Fibroblast of mammary gland (primary cell): ENCODE measurements at regions not wholly inside any gene's neighbourhood (a gene's known extent, or its start where the extent isn't known, plus 50 kb on each side); places are given as distances from the start of the nearest gene placed in this dataset.

ENCODE experiments used
- DNase-seq: peaks from one replicate; pipeline ENCODE4 v3.0.0-alpha.2; 2010; ENCODE audit warnings: low read depth
- H3K4me3 ChIP-seq: 2 replicates; pipeline ENCODE4 v1.5.1; 2011; ENCODE audit warnings: low read depth, mild to moderate bottlenecking, low read length, moderate library complexity; ENCODE audit not compliant: control insufficient read depth
- CTCF ChIP-seq: conservative IDR thresholded peaks from 2 replicates; pipeline ENCODE4 v1.5.1; 2011; ENCODE audit warnings: low read depth, low read length, inconsistent platforms; ENCODE audit not compliant: control insufficient read depth, insufficient read depth

DNA sequence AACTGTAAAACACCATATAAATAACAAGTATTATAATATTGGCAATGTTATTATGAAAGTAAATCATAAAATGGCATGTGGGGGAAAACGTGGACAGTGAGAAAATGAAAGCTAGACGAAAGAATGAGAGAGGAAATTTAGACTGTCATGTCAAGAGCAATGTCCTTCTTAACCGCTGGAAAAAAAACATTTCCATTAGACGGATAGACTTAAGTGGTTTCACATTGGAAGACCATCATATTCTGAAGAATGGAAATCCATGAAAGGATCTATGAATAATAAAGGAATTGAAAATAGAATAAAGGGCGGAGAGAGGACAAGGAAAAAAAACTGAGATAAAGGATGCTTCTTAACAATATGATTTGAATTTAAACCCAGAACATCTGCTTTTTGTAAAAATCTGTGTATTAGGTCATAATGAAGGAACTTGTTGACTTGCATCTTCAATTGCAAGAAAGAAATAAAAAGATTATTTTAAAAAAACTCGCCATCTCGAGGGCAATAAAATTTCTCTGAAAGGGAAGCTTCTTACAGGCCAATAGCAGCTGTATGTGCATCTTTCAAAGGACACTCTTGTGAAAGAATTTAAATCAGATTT lies 90.6 kb downstream of the SPRY2 start:
- H3K4me3 ChIP-seq = peak overlapping the region; percentile 35
- peak; percentile 59 for DNase-seq
- no peak for TF ChIP-seq CTCF

GRCh38 chr13:80249516-80250212 lies 91.3 kb downstream of the SPRY2 start:
- no peak for DNase-seq
- H3K4me3 ChIP-seq = peak overlapping the region; percentile 35
- no peak for TF ChIP-seq CTCF

GRCh38 chr13:80245162-80245733 lies 95.7 kb downstream of the SPRY2 start:
- no peak overlapping the region for H3K4me3 ChIP-seq
- no peak for TF ChIP-seq CTCF
- no peak for DNase-seq

DNA sequence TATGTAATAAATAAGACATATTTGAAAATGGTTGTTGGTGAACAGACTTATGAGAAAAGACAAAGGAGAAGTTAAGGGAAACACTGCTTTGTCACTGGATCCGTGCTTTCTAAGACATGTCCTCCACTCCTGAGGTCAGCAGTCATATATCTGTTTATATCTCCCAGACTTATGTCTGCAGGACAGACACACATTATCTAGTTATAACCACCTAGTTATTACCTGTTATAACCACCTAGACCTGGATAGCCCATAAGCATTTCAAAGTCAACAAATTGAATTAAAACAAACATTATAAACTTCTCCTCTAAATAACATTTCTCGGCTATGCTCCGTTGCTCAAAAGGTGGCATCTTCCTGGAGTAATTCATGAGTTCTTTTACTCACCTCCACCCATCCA lies 96.4 kb downstream of the SPRY2 start:
- H3K4me3 ChIP-seq = no peak overlapping the region
- no peak for DNase-seq
- TF ChIP-seq CTCF = no peak

DNA sequence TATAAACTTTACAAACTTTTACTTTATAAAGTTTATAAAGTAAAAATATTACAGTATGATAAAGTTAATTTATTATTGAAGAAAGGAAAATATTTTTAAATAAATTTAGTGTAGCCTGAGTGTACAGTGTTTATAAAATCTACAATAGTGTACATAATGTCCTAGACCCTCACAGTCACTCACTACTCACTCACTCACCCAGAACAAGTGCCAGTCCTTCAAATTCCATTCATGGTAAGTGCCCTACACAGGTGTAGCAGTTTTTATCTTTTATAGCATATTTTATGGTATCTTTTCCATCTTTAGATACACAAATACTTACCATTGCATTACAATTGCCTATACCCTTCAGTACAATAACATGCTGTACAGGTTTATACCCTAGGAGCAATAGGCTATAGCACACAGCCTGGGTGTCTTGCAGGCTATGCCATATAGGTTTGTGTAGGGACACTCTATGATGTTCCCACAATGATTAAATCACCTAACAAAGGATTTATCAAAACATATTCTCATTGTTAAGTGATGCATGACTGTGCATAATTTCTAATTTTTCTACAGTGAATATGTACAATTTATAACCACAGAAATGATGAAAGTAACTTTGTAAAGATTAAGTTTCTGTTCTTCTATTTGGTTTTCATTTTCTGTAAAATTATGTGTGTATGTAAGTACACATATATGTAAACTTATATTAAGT lies 98.0 kb downstream of the SPRY2 start:
- no peak overlapping the region for H3K4me3 ChIP-seq
- no peak for DNase-seq
- TF ChIP-seq CTCF = no peak

- no peak for DNase-seq
Measured at GRCh38 chr13:80239571-80240255, 101.2 kb downstream of the SPRY2 start.

More at GRCh38 chr13:80239571-80240255, 101.2 kb downstream of the SPRY2 start:
- TF ChIP-seq CTCF = no peak
- no peak overlapping the region for H3K4me3 ChIP-seq
